ENCODE measurements at regions not wholly inside any gene's neighbourhood (a gene's known extent, or its start where the extent isn't known, plus 50 kb on each side); places are given as distances from the start of the nearest gene placed in this dataset.
A peak's percentile ranks its signal among the peaks of the same experiment; 100 is the strongest.
"Not testable (repeated sequence)": the region's sequence is repeated elsewhere in the genome, so short reads cannot be mapped to it uniquely, and the experiment has no call there.

GRCh38 chr2:236824836-236825235 lies 255.2 kb downstream of the ACKR3 start:
- DNase-seq: no peak

GRCh38 chr2:236825989-236826510 lies 256.4 kb downstream of the ACKR3 start:
- no peak for DNase-seq

GRCh38 chr2:236826606-236827156 lies 257.1 kb downstream of the ACKR3 start:
- no peak for DNase-seq

- DNase-seq: no peak
Measured at GRCh38 chr2:236827997-236828396, 257.7 kb upstream of the COPS8 start.

GRCh38 chr2:236828820-236829219 lies 256.9 kb upstream of the COPS8 start:
- no peak for DNase-seq

- no peak for DNase-seq
Measured at GRCh38 chr2:236830926-236831325, 254.8 kb upstream of the COPS8 start.

- no peak for DNase-seq
Measured at GRCh38 chr2:236831698-236832097, 254.0 kb upstream of the COPS8 start.

GRCh38 chr2:236833501-236834073 lies 252.1 kb upstream of the COPS8 start:
- no peak for DNase-seq

GRCh38 chr2:236834284-236834683 lies 251.4 kb upstream of the COPS8 start:
- DNase-seq: no peak

- DNase-seq: no peak
Measured at GRCh38 chr2:236835307-236836024, 250.2 kb upstream of the COPS8 start.

GRCh38 chr2:236836028-236836427 lies 249.7 kb upstream of the COPS8 start:
- DNase-seq: not testable (repeated sequence)

GRCh38 chr2:236840215-236840614 lies 245.5 kb upstream of the COPS8 start:
- no peak for DNase-seq

- DNase-seq: no peak
Measured at GRCh38 chr2:236840857-236841256, 244.8 kb upstream of the COPS8 start.

GRCh38 chr2:236841389-236841788 lies 244.3 kb upstream of the COPS8 start:
- DNase-seq: no peak

GRCh38 chr2:236843161-236843968 lies 242.3 kb upstream of the COPS8 start:
- DNase-seq: no peak

GRCh38 chr2:236844711-236845110 lies 241.0 kb upstream of the COPS8 start:
- DNase-seq: no peak

GRCh38 chr2:236847023-236847422 lies 238.7 kb upstream of the COPS8 start:
- DNase-seq: no peak

GRCh38 chr2:236847538-236848263 lies 238.0 kb upstream of the COPS8 start:
- no peak for DNase-seq

- DNase-seq: peak in 1 of 56 donors; percentile 9
Measured at GRCh38 chr2:236848501-236848900, 237.2 kb upstream of the COPS8 start.

- no peak for DNase-seq
Measured at GRCh38 chr2:236849508-236849907, 236.2 kb upstream of the COPS8 start.

GRCh38 chr2:236849940-236850339 lies 235.7 kb upstream of the COPS8 start:
- no peak for DNase-seq

Data from amygdala (tissue), 56 donors.